ENCODE measurements at regions not wholly inside any gene's neighbourhood (a gene's known extent, or its start where the extent isn't known, plus 50 kb on each side); places are given as distances from the start of the nearest gene placed in this dataset.

DNA sequence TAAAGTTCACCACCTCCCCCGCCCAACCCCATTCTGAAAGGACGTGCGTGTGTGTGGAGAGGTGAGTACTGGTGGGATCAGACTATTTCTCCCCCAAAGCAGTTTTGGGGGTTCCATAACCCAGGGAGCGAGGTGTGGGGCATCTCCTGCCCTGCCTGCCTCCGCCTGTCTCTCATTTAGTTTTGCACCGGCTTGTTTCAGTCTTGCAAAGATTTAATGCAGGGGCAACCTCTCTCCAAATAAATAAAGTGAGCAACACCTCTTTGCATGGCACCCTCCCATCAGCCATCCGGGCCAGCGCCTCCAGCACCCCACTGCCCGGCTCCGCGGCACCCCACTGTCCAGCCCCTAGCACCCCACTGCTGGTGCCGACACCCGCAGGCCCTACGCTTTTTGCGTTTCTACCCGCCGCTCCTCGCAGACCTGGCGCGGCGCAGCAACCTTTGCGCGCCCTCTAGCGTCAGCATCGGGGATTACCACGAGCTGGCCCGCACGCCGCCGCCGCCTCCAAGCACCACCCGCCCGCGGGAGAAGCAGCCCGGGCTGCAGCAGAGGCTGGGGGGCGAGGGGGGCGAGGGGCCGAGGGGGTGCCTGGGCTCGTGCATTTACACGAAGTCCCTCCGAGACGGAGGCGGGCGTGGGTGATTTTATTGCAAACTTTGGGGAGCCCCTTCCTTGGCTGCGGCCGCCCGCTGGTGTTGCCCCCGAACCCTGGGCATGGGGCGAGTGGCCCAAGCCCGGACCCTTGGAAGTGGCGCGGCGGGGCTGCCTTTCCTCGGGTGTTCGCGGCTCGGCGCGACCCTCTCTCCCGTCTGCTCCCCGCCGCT is 55.8 kb upstream of the VRK1 start:
- H2BK12ac ChIP-seq (ENCODE audit: insufficient read length, low read depth, low read length), result no peak overlapping the region
- no peak overlapping the region for H2AK5ac ChIP-seq (ENCODE audit: insufficient read length, low read length)
- Mint-ChIP-seq H3K4me3 (peak overlapping the region; percentile 64 to 86), H3K9me3 (peaks cover 0 to 6% of the 10 kb centered on the region in 2 experiments; a peak in 1 of 5 replicates), H3K27ac (no peak overlapping the region), H3K27me3 (ENCODE audit: low read depth) (peaks cover 45% of the 10 kb centered on the region), H3K4me1 (peaks cover 19 to 42% of the 10 kb centered on the region in 2 experiments), H3K36me3 (ENCODE audit: insufficient read depth in 1 of 3, low read depth in 3 of 3) (no peaks in the 10 kb centered on the region)
- no peaks in the 10 kb centered on the region for H3K27me3 ChIP-seq (ENCODE audit: insufficient read depth, low read length)
- no peak overlapping the region; the same call in 1 of the 2 replicates for H3K14ac ChIP-seq (ENCODE audit: insufficient read depth, low read length)
- H3K18ac ChIP-seq (ENCODE audit: insufficient read length, low read depth, low read length), result no peak overlapping the region
- no peaks in the 10 kb centered on the region for H3K9me3 ChIP-seq (ENCODE audit: control insufficient read depth, low read depth, low read length)
- DNase-seq, result peak; percentile 73
- H3K9ac ChIP-seq (ENCODE audit: extremely low read depth, insufficient read length, low read length), result no peak overlapping the region
- H4K5ac ChIP-seq (ENCODE audit: insufficient read length, low read depth, low read length), result no peak overlapping the region
- H3K4me2 ChIP-seq (ENCODE audit: insufficient read depth, insufficient read length, low read length), result peak overlapping the region; percentile 62
- H4K8ac ChIP-seq (replicated peaks; ENCODE audit: insufficient read length, low read depth, low read length), result no peak overlapping the region
- TF ChIP-seq, protein P1, sequence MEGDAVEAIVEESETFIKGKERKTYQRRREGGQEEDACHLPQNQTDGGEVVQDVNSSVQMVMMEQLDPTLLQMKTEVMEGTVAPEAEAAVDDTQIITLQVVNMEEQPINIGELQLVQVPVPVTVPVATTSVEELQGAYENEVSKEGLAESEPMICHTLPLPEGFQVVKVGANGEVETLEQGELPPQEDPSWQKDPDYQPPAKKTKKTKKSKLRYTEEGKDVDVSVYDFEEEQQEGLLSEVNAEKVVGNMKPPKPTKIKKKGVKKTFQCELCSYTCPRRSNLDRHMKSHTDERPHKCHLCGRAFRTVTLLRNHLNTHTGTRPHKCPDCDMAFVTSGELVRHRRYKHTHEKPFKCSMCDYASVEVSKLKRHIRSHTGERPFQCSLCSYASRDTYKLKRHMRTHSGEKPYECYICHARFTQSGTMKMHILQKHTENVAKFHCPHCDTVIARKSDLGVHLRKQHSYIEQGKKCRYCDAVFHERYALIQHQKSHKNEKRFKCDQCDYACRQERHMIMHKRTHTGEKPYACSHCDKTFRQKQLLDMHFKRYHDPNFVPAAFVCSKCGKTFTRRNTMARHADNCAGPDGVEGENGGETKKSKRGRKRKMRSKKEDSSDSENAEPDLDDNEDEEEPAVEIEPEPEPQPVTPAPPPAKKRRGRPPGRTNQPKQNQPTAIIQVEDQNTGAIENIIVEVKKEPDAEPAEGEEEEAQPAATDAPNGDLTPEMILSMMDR (conservative IDR thresholded peaks at IDR 0.05), result peak; percentile 93
- no CpG with 5 or more reads among the region's 62 CpGs for WGBS (ENCODE audit: extremely low coverage, insufficient read length, low lambda C conversion rate)
- H3K56ac ChIP-seq (ENCODE audit: insufficient read length, low read depth, low read length), result no peak overlapping the region
- no peak overlapping the region for H2BK5ac ChIP-seq (ENCODE audit: insufficient read length, low read length)
- no peak overlapping the region for H4K91ac ChIP-seq (ENCODE audit: insufficient read length, low read depth, low read length)
- no peak overlapping the region for H3K27ac ChIP-seq (ENCODE audit: insufficient read length, low read depth, low read length)
- no peaks in the 10 kb centered on the region for H3K23me2 ChIP-seq (ENCODE audit: insufficient read length, low read depth, low read length, poor library complexity, severe bottlenecking)
- no peaks in the 10 kb centered on the region for H3K79me1 ChIP-seq (ENCODE audit: insufficient read depth, low read depth, low read length, poor library complexity, severe bottlenecking)
- H3T11ph ChIP-seq (ENCODE audit: low read length), result no peak overlapping the region
- no peak overlapping the region for H2BK120ac ChIP-seq (ENCODE audit: low read depth, low read length, poor library complexity, severe bottlenecking)
- H3K4me1 ChIP-seq (ENCODE audit: insufficient read depth, low read length), result no peaks in the 10 kb centered on the region
- H2BK15ac ChIP-seq (ENCODE audit: low read depth, low read length), result no peak overlapping the region
- no peak overlapping the region for H3K4ac ChIP-seq (ENCODE audit: low read depth, low read length)
- peak overlapping the region; percentile 71 for H2AFZ ChIP-seq (ENCODE audit: low read length)
- no peaks in the 10 kb centered on the region for H4K20me1 ChIP-seq (ENCODE audit: control insufficient read depth, insufficient read depth, insufficient read length)
- H3K79me2 ChIP-seq (ENCODE audit: insufficient read depth, low read length), result no peaks in the 10 kb centered on the region
- no peak overlapping the region for H2BK20ac ChIP-seq (ENCODE audit: low read depth, low read length, poor library complexity, severe bottlenecking)
- H3K23ac ChIP-seq (ENCODE audit: insufficient read length, low read depth, low read length), result no peak overlapping the region

All from H9 (cell line).